ENCODE measurements at regions not wholly inside any gene's neighbourhood (a gene's known extent, or its start where the extent isn't known, plus 50 kb on each side); places are given as distances from the start of the nearest gene placed in this dataset.

DNA sequence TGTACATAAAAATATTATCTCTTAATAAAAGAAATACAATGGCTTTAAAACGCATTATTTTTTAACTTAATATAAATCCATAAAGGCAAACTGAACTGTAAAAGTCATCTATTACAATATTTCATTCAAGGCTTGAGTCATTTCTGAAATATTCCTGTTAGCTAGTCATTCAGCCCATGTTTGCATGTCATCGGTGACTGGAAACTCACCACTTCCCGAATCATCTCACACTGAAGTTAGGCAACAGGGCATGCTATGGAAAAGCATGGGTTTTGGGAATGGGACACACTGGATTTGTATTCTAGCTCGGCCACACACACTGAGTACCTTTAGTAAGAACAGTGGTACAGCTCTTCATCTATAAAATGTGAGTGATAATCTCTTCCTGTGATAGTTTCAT is 691.1 kb upstream of the C9orf72 start (continued):
- TF ChIP-seq, protein P1, sequence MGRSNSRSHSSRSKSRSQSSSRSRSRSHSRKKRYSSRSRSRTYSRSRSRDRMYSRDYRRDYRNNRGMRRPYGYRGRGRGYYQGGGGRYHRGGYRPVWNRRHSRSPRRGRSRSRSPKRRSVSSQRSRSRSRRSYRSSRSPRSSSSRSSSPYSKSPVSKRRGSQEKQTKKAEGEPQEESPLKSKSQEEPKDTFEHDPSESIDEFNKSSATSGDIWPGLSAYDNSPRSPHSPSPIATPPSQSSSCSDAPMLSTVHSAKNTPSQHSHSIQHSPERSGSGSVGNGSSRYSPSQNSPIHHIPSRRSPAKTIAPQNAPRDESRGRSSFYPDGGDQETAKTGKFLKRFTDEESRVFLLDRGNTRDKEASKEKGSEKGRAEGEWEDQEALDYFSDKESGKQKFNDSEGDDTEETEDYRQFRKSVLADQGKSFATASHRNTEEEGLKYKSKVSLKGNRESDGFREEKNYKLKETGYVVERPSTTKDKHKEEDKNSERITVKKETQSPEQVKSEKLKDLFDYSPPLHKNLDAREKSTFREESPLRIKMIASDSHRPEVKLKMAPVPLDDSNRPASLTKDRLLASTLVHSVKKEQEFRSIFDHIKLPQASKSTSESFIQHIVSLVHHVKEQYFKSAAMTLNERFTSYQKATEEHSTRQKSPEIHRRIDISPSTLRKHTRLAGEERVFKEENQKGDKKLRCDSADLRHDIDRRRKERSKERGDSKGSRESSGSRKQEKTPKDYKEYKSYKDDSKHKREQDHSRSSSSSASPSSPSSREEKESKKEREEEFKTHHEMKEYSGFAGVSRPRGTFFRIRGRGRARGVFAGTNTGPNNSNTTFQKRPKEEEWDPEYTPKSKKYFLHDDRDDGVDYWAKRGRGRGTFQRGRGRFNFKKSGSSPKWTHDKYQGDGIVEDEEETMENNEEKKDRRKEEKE (IDR thresholded peaks at IDR 0.05), result no peak
- TF ChIP-seq RAD21 (IDR thresholded peaks at IDR 0.05; ENCODE audit: insufficient read depth, low read depth, low read length) (no peak), POLR2AphosphoS5 (IDR thresholded peaks at IDR 0.05; ENCODE audit: low read length) (no peak), GATAD2B (conservative IDR thresholded peaks at IDR 0.05; ENCODE audit: low read depth) (no peak)
- TF ChIP-seq, protein P2, sequence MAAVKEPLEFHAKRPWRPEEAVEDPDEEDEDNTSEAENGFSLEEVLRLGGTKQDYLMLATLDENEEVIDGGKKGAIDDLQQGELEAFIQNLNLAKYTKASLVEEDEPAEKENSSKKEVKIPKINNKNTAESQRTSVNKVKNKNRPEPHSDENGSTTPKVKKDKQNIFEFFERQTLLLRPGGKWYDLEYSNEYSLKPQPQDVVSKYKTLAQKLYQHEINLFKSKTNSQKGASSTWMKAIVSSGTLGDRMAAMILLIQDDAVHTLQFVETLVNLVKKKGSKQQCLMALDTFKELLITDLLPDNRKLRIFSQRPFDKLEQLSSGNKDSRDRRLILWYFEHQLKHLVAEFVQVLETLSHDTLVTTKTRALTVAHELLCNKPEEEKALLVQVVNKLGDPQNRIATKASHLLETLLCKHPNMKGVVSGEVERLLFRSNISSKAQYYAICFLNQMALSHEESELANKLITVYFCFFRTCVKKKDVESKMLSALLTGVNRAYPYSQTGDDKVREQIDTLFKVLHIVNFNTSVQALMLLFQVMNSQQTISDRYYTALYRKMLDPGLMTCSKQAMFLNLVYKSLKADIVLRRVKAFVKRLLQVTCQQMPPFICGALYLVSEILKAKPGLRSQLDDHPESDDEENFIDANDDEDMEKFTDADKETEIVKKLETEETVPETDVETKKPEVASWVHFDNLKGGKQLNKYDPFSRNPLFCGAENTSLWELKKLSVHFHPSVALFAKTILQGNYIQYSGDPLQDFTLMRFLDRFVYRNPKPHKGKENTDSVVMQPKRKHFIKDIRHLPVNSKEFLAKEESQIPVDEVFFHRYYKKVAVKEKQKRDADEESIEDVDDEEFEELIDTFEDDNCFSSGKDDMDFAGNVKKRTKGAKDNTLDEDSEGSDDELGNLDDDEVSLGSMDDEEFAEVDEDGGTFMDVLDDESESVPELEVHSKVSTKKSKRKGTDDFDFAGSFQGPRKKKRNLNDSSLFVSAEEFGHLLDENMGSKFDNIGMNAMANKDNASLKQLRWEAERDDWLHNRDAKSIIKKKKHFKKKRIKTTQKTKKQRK (IDR thresholded peaks at IDR 0.05; ENCODE audit: low read depth, low read length), result no peak

DNA sequence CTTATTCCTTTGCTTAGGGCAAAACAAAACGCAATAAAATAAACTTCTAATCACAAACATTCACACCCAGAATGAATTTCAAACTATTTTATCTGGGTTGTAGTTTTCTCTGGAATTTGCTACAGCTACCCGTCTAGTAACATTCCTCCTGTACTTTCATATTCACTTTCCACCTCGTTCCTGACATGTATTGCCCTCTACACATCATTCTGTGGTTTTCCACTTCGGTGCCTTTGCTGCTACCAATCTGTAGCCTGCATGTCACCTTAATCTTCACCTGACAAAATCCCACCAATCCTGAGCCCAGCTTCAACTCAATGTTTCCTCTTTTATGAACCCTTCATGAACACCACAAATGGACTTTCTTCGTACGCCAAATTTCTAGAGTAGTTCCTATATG is 694.1 kb upstream of the C9orf72 start:
- no peaks in the 10 kb centered on the region for H3K9me3 ChIP-seq (replicated peaks; ENCODE audit: control insufficient read depth, insufficient read depth, low read length)
- no peak for ATAC-seq
- ChIA-PET CTCF (no interaction called here), RAD21 (ENCODE audit: unreplicated experiment) (no interaction called here), SMC1A (ENCODE audit: uncharacterized antibody, unreplicated experiment) (interaction anchor here (1.5 kb wide), 1 partner anchor 11 kb away, joined by 3 read pairs; no protein-coding TSS in a partner anchor), POLR2A (no interaction called here)
- H3K4me3 ChIP-seq, result no peak overlapping the region
- no peak overlapping the region for H2AFZ ChIP-seq (ENCODE audit: control insufficient read depth, low read depth, low read length)
- no peak for FAIRE-seq
- H3K79me2 ChIP-seq (ENCODE audit: control insufficient read depth, insufficient read depth, low read length), result no peaks in the 10 kb centered on the region
- no peaks in the 10 kb centered on the region for H3K4me1 ChIP-seq (ENCODE audit: control insufficient read depth, insufficient read depth, low read length)
- H4K20me1 ChIP-seq (ENCODE audit: control insufficient read depth, insufficient read depth), result no peaks in the 10 kb centered on the region
- no peaks in the 10 kb centered on the region for H3K36me3 ChIP-seq (ENCODE audit: control insufficient read depth in 2 of 2, insufficient read depth in 2 of 2, low read length in 1 of 2)
- no TSS peak for BruUV-seq (replicated peaks)
- WGBS (ENCODE audit: insufficient coverage, insufficient replicate concordance, low lambda C conversion rate, missing lambda C conversion rate), result 35% methylated on average over 6 of the region's 6 CpGs
- no peak for TF ChIP-seq RELA (IDR thresholded peaks at IDR 0.05; ENCODE audit: borderline replicate concordance, partially characterized antibody)
- no peak for TF ChIP-seq ETV6 (conservative IDR thresholded peaks at IDR 0.05 in 1 of 2, IDR thresholded peaks at IDR 0.05 in 1 of 2; ENCODE audit: borderline replicate concordance in 1 of 2, low read depth in 1 of 2)
- no peaks in the 10 kb centered on the region; a peak in 1 of 4 replicates for H3K27me3 ChIP-seq (replicated peaks in 1 of 2; ENCODE audit: control insufficient read depth in 2 of 2, insufficient read depth in 2 of 2, low read length in 1 of 2)
- no peak for DNase-seq (ENCODE audit: low read depth, low spot score)
- in situ Hi-C loops (cut with MboI) (no loop called here), intact Hi-C loops (cut with micrococcal nuclease; ENCODE audit: unreplicated experiment) (no loop called here)
- H3K9ac ChIP-seq (ENCODE audit: control insufficient read depth, insufficient read depth, low read length), result no peak overlapping the region
- H3K27ac ChIP-seq (ENCODE audit: control insufficient read depth, insufficient read depth), result no peak overlapping the region
- no peak overlapping the region for H3K4me2 ChIP-seq (ENCODE audit: control insufficient read depth, insufficient read depth)
